BJ (cell line): ENCODE measurements at regions not wholly inside any gene's neighbourhood (a gene's known extent, or its start where the extent isn't known, plus 50 kb on each side); places are given as distances from the start of the nearest gene placed in this dataset.

ENCODE experiments used
- CTCF ChIA-PET: fragments of 350-600 bp; formaldehyde crosslinking; extraction: SDS; loops from one replicate; lab custom pipeline; 2021; ENCODE audit warnings: antibody characterized with exemption, inconsistent platforms; lab: Yijun Ruan, JAX
- POLR2A ChIA-PET: fragments of 300-600 bp; sonication (Branson Sonifier 250); formaldehyde crosslinking; extraction: SDS; loops from one replicate; lab custom pipeline; 2021; ENCODE audit warnings: antibody characterized with exemption; lab: Charles Lee
- DNase-seq: peaks from one replicate; pipeline ENCODE4 v3.0.0-alpha.2; 2011; ENCODE audit warnings: low read depth
- H3K27me3 ChIP-seq: 2 replicates; pipeline ENCODE4 v1.6.0; 2011; ENCODE audit warnings: low read length; ENCODE audit not compliant: control insufficient read depth, insufficient read depth
- H3K36me3 ChIP-seq: 2 replicates; pipeline ENCODE4 v1.5.1; 2011; ENCODE audit warnings: low read length; ENCODE audit not compliant: control insufficient read depth, insufficient read depth
- H3K4me3 ChIP-seq: 2 replicates; pipeline ENCODE4 v1.5.1; 2011; ENCODE audit warnings: low read depth, mild to moderate bottlenecking, control low read depth, low read length
- TF ChIP-seq, protein P1 (sequence below): IDR thresholded peaks from 2 replicates; pipeline ENCODE4 v1.5.1; 2011; ENCODE audit warnings: low read depth, mild to moderate bottlenecking, control low read depth, inconsistent platforms, low read length, moderate library complexity; ENCODE audit not compliant: insufficient read depth

DNA sequence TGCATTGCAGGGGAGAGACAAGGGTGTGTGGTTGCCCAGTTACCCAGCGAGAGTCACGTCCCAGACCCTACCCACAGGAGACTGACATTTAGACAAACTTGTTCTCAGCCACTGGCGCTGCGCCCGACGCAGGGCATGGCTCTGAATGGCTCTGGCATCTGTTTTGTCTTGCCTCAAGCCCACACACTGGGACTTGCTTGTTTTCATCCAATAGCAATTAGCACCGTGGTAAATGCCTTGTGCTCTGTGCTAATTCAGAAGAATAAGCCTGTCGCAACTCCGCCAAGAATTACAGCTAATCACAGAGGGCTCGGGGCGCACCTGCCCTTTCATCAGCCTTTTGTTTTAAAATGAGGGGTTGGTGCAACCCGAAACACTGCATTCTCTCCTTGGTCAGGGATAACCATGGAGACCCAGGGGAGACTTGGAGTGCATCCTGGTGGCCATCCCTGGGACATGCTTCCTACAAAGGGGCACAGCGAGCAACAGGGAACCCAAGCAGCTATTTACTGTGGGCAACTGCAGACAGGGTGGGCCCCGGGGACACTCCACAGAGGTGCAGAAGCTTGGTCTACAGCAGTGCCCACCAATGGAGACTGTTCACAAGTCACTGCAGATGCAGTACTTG is 220.6 kb upstream of the ZFHX3 start:
- no peaks in the 10 kb centered on the region for H3K36me3 ChIP-seq
- DNase-seq, result no peak
- TF ChIP-seq, protein P1, sequence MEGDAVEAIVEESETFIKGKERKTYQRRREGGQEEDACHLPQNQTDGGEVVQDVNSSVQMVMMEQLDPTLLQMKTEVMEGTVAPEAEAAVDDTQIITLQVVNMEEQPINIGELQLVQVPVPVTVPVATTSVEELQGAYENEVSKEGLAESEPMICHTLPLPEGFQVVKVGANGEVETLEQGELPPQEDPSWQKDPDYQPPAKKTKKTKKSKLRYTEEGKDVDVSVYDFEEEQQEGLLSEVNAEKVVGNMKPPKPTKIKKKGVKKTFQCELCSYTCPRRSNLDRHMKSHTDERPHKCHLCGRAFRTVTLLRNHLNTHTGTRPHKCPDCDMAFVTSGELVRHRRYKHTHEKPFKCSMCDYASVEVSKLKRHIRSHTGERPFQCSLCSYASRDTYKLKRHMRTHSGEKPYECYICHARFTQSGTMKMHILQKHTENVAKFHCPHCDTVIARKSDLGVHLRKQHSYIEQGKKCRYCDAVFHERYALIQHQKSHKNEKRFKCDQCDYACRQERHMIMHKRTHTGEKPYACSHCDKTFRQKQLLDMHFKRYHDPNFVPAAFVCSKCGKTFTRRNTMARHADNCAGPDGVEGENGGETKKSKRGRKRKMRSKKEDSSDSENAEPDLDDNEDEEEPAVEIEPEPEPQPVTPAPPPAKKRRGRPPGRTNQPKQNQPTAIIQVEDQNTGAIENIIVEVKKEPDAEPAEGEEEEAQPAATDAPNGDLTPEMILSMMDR, result peak; percentile 59
- H3K4me3 ChIP-seq, result no peak overlapping the region
- ChIA-PET CTCF (interaction anchor here (0.6 to 1.1 kb wide), 4 partner anchors 26 to 809 kb away, joined by 3 read pairs; no protein-coding TSS in a partner anchor), POLR2A (no interaction called here)
- H3K27me3 ChIP-seq, result peaks cover 5% of the 10 kb centered on the region; the same call in 1 of the 2 replicates

DNA sequence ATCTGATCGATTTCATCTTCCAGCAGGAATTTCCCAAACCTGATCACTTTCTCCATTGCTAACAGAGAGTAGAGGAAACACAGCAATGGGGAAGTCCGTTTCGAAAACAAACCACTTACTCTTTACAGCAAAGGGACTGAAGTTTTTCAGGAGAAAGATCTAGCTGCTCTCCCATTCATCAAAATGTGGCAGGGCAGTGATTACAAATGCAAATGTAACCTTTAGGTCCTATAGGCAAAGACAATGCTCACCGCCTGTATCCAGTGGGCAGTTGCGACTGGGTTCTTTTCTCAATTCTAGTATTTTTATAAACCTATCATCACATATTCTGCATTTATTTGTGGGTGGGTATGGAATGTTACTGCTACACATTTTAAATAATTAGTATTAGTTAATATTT is 218.0 kb upstream of the ZFHX3 start:
- ChIA-PET POLR2A (no interaction called here), CTCF (interaction anchor here (1.1 kb wide), 1 partner anchor 14 kb away, joined by 4 read pairs; no protein-coding TSS in a partner anchor)

DNA sequence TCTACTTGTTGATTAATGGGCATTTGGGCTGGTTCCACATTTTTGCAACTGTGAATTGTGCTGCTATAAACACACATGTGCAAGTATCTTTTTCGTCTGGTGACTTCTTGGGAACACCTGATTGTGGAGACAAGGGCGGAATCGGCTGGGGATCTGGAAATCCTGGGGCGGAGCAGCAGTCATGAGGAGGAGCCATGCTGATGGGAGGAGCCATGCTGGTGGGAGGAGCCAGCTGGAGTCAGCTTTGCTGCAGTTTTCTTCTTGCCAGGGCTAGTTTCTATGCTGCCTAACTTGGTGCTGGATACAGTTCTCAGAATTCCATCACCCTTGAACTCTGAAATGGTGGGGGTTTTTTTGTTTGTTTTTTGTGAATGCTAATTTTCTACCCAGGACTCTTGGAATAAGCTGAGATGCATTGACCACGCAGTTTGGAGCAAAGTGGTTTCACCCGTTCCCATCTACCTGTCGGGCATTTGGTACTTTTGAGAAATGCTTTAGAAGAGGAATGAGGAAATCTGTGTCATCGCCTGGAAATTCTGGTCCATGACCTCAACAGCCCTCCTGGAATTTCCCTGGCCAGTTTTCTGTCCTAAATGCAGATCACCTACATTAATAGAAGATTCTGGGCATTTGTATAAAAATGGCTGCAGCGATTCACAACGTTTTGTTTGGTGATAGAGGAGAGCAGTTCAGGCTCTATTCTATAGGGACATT is 217.4 kb upstream of the ZFHX3 start:
- Histone ChIP-seq H3K4me3 (no peak overlapping the region), H3K27me3 (no peaks in the 10 kb centered on the region), H3K36me3 (no peaks in the 10 kb centered on the region)
- TF ChIP-seq, protein P1, result no peak
- POLR2A ChIA-PET, result no interaction called here
- CTCF ChIA-PET, result no interaction called here
- DNase-seq, result no peak

More for the DNA sequence above, 218.0 kb upstream of the ZFHX3 start:
- DNase-seq, result no peak
- TF ChIP-seq, protein P1, result no peak
- no peaks in the 10 kb centered on the region for H3K36me3 ChIP-seq
- 0 out of 2 replicates have a peak, but pooled peaks cover 2% of the 10 kb centered on the region for H3K27me3 ChIP-seq
- no peak overlapping the region for H3K4me3 ChIP-seq

DNA sequence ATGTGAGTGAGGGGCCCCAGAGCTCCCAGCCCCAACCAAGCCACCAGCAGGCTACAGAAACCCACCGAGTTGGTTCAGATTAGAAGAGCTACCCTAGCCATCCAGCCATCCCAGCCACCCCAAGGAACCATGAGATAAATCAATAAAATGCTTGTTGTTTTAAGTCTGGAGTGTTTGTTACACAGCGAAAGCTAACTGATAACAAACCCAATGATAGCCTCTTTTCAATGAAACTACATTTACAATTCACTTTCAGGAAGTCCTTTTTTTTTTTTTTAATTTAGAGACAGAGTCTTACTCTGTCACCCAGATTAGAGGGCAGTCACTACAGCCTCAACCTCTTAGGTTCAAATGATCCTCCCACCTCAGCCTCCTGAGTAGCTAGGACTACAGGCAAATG is 215.0 kb upstream of the ZFHX3 start:
- Histone ChIP-seq H3K4me3 (no peak overlapping the region), H3K27me3 (no peaks in the 10 kb centered on the region), H3K36me3 (no peaks in the 10 kb centered on the region)
- CTCF ChIA-PET, result no interaction called here
- TF ChIP-seq, protein P1, result no peak
- POLR2A ChIA-PET, result no interaction called here
- DNase-seq, result no peak

DNA sequence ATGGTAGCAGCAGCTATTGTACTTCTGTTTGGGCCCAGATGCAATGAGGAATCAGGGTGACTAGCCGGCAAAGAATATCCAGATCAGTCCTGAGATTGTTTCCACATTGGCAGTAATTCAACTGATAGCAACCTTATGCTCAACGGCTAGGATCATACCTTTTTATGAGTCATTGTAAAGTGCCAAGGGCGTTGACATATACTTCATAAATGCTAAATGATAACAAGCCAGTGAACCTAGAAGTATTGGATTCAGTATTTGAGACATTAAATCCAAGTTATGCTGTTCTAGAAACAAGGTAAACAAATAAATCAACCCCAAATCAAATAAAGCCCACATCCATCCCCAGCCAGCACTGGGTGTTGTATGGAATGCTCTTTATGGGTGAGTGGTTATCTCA is 207.1 kb upstream of the ZFHX3 start:
- DNase-seq, result no peak
- ChIA-PET POLR2A (no interaction called here), CTCF (no interaction called here)
- H3K4me3 ChIP-seq, result no peak overlapping the region
- H3K36me3 ChIP-seq, result no peaks in the 10 kb centered on the region
- TF ChIP-seq, protein P1, result no peak
- no peaks in the 10 kb centered on the region for H3K27me3 ChIP-seq
